Neural crest cell (in vitro differentiated cells): ENCODE measurements at regions not wholly inside any gene's neighbourhood (a gene's known extent, or its start where the extent isn't known, plus 50 kb on each side); places are given as distances from the start of the nearest gene placed in this dataset.
A peak's percentile ranks its signal among the peaks of the same experiment; 100 is the strongest.

Experiments
- DNase-seq: peaks from one replicate; pipeline ENCODE4 v3.0.0; 2021; ENCODE audit warnings: low read depth, mixed read lengths, low spot score
- H3K27ac Mint-ChIP-seq: one replicate; pipeline ENCODE4 v1.8.0; 2021; ENCODE audit warnings: mild to moderate bottlenecking, mixed read lengths; ENCODE audit not compliant: unreplicated experiment
- H3K27me3 Mint-ChIP-seq: 2 replicates; pipeline ENCODE4 v1.8.0; 2021; ENCODE audit warnings: low read depth, mild to moderate bottlenecking, mixed read lengths
- H3K36me3 Mint-ChIP-seq: 2 replicates; pipeline ENCODE4 v1.8.0; 2021; ENCODE audit warnings: low read depth, mild to moderate bottlenecking, mixed read lengths
- H3K4me1 Mint-ChIP-seq: 2 replicates; pipeline ENCODE4 v1.8.0; 2021; ENCODE audit warnings: mixed read lengths
- H3K4me3 Mint-ChIP-seq: one replicate; pipeline ENCODE4 v1.8.0; 2021; ENCODE audit warnings: mild to moderate bottlenecking, mixed read lengths
- H3K9me3 Mint-ChIP-seq: 2 replicates; pipeline ENCODE4 v1.8.0; 2021; ENCODE audit warnings: mixed read lengths
- TF ChIP-seq, protein P1 (sequence below): fragments of 200-600 bp; sonication (generic); conservative IDR thresholded peaks from 2 replicates; pipeline ENCODE4 v1.5.0; 2021; ENCODE audit warnings: antibody characterized with exemption, mild to moderate bottlenecking

DNA sequence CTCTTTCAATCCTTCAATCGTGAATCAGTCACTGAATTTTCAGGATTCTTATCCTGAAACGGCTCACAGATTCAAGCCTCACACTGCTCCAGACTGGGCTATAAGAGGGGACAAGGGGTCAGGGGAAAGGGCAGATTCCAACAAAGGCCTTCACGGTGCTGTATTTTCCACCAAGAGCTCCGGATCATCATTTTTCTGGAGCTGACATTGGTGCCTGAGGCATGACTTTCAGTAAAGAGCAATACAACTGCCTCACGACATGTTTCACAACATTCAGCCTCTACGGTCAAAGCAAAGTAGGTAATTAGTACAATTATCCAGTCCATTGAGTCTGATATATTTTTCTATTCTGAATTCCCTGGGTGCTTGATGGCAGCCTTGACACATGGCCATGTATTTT, 185.0 kb upstream of the PRICKLE2 start:
- no peaks in the 10 kb centered on the region for H3K27me3 Mint-ChIP-seq
- H3K4me1 Mint-ChIP-seq: peaks cover 41% of the 10 kb centered on the region
- no peak overlapping the region for H3K4me3 Mint-ChIP-seq
- no peak for DNase-seq
- peaks cover 4% of the 10 kb centered on the region for H3K9me3 Mint-ChIP-seq
- TF ChIP-seq, protein P1, sequence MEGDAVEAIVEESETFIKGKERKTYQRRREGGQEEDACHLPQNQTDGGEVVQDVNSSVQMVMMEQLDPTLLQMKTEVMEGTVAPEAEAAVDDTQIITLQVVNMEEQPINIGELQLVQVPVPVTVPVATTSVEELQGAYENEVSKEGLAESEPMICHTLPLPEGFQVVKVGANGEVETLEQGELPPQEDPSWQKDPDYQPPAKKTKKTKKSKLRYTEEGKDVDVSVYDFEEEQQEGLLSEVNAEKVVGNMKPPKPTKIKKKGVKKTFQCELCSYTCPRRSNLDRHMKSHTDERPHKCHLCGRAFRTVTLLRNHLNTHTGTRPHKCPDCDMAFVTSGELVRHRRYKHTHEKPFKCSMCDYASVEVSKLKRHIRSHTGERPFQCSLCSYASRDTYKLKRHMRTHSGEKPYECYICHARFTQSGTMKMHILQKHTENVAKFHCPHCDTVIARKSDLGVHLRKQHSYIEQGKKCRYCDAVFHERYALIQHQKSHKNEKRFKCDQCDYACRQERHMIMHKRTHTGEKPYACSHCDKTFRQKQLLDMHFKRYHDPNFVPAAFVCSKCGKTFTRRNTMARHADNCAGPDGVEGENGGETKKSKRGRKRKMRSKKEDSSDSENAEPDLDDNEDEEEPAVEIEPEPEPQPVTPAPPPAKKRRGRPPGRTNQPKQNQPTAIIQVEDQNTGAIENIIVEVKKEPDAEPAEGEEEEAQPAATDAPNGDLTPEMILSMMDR: no peak
- peak overlapping the region; percentile 8 for H3K27ac Mint-ChIP-seq
- H3K36me3 Mint-ChIP-seq: no peaks in the 10 kb centered on the region

DNA sequence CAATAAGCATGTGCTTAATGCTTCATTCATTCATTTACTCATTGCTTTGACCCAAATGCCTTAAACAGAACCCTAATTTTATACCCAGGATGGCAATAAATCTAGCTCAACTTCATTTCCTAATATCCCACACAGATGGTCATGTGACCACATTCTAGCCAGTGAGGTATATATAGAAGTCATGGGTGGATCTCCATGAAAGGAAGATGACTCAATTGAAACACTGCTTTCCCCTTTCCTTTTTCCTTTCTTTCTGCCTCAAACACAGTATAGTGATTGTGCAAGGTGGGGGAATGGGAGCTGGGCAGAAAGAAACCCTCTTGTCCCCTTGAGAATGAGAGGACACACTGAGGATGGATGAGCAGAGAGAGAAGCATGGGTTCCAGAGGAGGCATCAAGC, 183.5 kb upstream of the PRICKLE2 start:
- H3K27me3 Mint-ChIP-seq: no peaks in the 10 kb centered on the region
- no peaks in the 10 kb centered on the region for H3K36me3 Mint-ChIP-seq
- no peak for DNase-seq
- peaks cover 4% of the 10 kb centered on the region for H3K9me3 Mint-ChIP-seq
- H3K4me3 Mint-ChIP-seq: peak overlapping the region; percentile 27
- TF ChIP-seq, protein P1: no peak
- no peak overlapping the region for H3K27ac Mint-ChIP-seq
- peaks cover 43% of the 10 kb centered on the region for H3K4me1 Mint-ChIP-seq

DNA sequence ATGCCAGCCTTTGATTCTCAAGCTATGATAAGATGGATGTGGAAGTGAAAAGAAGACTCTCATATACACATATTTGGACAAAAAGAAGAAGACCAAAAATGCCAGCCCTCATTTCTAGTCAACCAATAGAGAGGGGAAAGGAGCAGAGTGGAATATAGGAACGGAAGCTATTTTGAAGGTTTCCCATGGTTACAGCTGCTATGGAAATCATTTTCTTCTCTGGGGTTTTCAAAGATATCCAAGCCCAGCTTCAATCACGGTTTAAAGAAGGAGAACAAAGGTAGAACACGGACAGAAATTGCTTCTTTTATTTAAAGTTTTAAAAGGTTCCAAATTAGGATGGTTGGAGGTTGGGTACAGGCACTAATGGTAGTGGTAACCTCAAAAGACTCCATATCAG, 181.0 kb upstream of the PRICKLE2 start:
- no peaks in the 10 kb centered on the region for H3K27me3 Mint-ChIP-seq
- peaks cover 4% of the 10 kb centered on the region for H3K9me3 Mint-ChIP-seq
- H3K4me1 Mint-ChIP-seq: peaks cover 49% of the 10 kb centered on the region
- H3K36me3 Mint-ChIP-seq: no peaks in the 10 kb centered on the region
- TF ChIP-seq, protein P1: no peak
- no peak overlapping the region for H3K4me3 Mint-ChIP-seq
- DNase-seq: no peak
- H3K27ac Mint-ChIP-seq: peak overlapping the region; percentile 60

DNA sequence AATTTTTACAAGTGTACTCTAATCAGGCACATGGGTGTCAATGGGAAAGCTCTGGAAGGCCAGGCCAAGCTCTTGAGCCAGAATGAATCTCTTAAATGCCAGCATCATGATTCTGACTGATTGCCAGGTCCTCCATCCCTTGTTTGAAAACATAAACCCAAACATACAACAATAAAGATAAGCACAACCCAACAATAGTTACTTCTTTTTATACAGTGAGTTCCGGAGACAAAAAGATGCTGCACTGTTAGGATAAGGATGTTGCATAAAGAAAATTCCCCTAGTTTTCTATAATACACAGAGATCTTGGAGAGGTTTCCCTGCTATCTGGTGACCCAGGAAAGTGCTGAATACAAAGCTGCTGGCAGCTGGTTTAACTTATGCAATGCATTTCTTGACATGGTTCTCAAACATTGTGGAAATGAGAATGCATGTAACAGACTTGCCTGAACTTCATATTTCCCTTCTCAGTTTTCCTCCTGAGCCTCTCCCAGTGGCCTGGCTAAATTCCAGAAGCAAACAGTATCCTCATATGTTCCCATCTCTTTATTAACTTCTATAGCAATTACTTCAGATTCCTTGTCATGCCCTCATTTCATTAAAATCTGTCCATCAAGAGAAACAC, 180.1 kb upstream of the PRICKLE2 start:
- TF ChIP-seq, protein P1: no peak
- H3K4me3 Mint-ChIP-seq: no peak overlapping the region
- H3K9me3 Mint-ChIP-seq: peaks cover 4% of the 10 kb centered on the region
- no peak overlapping the region for H3K27ac Mint-ChIP-seq
- no peaks in the 10 kb centered on the region for H3K27me3 Mint-ChIP-seq
- no peak for DNase-seq
- H3K4me1 Mint-ChIP-seq: peaks cover 42% of the 10 kb centered on the region
- no peaks in the 10 kb centered on the region for H3K36me3 Mint-ChIP-seq

DNA sequence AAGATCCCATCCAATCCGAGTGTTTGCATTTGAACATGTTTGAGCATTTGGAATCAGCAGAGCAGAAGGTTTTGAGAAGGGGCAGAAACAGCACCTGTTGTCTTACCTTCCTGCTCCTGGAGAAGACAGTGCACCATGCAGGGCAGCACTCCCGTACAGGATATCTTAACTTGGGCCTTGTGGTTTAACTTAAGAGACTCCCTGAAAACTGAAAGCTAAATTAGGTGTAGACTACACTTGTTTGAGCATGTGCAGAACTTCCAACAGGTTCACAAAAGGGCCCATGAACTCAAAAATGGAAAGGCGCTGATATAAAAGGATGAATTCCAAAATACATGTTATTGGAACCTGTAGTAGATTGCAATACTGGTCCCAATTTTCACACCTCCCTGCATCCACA, 175.4 kb upstream of the PRICKLE2 start:
- TF ChIP-seq, protein P1: no peak
- Mint-ChIP-seq H3K27ac (no peak overlapping the region), H3K36me3 (no peaks in the 10 kb centered on the region), H3K27me3 (no peaks in the 10 kb centered on the region), H3K4me3 (no peak overlapping the region), H3K9me3 (no peaks in the 10 kb centered on the region), H3K4me1 (peaks cover 40% of the 10 kb centered on the region)
- no peak for DNase-seq
